GM19455 (cell line): ENCODE measurements at regions not wholly inside any gene's neighbourhood (a gene's known extent, or its start where the extent isn't known, plus 50 kb on each side); places are given as distances from the start of the nearest gene placed in this dataset.

Experiments
- ATAC-seq: cut with Tn5 transposase; IDR thresholded peaks from one replicate; pipeline ENCODE4 v1.9.1; 2021; ENCODE audit not compliant: unreplicated experiment

DNA sequence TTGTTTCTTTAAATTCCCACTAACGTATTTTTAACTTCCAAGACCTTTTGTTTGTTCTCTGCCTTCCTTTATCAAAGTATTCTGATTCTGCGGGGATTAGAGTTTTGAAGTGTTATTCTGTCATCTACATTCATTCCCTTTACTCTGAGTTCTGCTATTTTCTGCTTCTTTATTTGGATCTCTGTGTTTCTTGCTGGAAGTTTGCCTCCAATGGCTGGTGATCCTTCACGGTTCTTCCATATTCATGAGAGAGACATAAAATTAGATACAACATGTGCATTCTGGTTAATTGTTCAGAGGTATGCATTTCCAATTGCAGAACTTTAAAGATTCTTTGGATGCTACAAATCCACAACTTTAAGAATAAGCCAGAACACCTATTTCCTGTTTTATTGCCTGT is 244.7 kb upstream of the ADARB2 start:
- no peak for ATAC-seq

DNA sequence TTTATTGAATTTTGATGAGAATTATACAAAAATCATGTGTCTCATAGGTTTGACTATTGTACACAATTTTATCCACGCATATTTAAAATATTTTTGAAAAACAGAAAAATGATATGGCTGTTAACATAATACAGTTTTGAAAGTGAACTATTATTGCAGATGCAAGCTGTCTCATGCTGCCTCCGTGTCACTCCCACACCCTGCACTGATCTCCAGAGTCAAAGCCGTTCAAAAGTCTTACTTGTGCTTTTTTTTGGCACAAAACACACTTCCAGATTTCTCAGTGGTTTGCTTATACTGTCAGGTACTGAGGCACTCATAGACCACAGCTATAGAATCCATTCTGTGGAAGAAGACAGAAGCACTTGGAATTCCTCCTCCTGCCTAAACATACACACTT is 243.1 kb upstream of the ADARB2 start:
- ATAC-seq, result no peak

DNA sequence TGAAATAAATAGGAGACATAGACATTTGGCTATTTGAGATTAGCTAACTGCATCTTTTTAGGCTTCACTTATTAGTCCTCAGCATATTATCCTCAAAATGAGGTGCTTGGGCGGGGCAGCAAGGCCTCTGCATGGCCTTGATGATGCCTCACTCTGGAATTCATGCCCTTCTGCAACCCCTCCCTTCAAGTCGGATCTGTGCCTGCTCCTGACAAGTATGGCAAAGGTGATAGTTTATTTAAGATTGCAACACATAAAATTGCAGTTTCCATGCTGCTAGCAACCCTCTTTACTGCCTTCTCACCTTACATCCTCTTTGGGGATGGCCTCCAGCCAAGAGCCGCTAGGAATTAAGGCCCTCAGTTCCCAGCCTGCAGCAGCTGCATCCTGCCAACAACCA is 241.3 kb upstream of the ADARB2 start:
- no peak for ATAC-seq

- ATAC-seq, result no peak
These were observed 240.1 kb upstream of the ADARB2 start for GRCh38 chr10:1977461-1977860.

- no peak for ATAC-seq
These were observed 235.1 kb upstream of the ADARB2 start for GRCh38 chr10:1972406-1972805.

- ATAC-seq, result no peak
These were observed 231.1 kb upstream of the ADARB2 start for GRCh38 chr10:1968257-1969033.

GRCh38 chr10:1966712-1967376 is 229.5 kb upstream of the ADARB2 start:
- no peak for ATAC-seq

GRCh38 chr10:1964476-1964875 is 227.2 kb upstream of the ADARB2 start:
- no peak for ATAC-seq

DNA sequence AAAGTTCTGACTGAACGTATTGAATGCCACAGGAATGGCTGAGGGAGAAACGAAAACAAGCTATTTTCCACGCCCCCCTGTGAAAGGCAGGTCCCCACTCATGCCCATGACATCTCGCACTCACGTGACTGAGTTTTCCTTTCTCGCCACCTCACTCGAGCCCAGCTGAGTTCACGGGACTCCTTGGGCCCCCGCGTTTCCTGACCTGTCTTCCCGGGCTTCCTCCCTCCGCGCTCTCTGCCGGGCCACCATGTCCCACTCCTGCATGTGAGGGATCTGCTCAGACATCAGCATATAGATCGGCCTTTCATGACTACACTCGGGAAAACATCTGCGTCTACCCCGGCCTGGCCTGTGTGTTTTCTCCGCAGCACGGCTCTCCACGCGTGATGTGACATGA is 226.0 kb upstream of the ADARB2 start:
- ATAC-seq, result no peak

DNA sequence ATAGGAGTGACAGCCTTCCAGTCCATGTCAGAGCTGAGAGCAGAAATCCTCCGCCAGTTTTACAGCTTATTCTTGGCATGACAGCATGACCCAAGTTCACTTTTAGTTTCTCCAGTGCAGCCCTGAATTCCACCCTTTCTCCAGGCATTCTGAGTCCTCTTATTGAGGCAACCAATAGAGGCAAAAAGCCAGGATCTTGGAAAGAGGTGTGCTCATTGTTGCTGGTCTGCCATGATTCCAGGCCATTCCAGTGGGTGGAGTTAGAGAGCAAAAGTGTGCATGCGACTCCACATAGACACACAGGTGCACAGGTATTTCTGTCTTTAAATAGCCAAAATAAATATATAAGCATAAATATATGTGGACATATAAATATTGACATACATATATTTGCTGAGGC is 224.7 kb upstream of the ADARB2 start:
- ATAC-seq, result no peak

DNA sequence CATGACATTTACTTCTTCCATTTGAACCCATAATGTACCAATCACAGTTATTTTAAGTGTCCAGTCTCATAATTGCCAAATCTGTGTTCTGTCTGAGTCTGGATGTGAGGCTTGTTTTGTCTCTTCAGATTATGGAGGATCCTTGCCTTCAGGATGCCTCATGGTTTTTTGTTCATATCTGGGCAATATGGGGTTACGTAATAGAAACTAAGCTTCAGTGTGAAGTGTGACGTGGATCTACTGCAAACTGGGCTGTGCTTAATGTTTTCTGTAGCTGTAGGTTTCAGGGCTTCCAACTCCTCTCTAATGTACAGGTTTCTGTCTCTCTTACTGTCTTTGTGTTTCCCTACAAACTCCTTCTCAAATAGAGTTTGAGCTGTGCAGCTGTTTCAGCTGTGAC is 223.7 kb upstream of the ADARB2 start:
- no peak for ATAC-seq

DNA sequence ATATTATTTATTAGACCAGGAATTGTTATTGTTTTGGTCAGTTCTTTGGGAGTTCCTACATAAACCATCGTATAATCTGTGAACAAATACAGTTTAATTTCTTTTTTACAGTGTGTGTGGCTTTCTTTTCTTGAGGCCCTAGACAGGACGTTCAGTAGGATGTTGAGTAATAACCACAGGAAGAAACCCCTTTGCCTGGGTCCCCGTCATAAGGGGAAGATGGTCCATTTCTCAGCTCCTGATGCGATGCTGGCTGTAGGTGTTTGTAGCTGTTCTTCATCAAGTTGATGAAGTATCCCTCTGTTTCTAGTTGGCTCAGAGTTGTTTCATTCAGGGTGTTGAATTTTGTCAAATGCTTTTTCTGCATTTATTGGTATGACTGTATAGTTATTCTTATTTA is 219.7 kb upstream of the ADARB2 start:
- no peak for ATAC-seq

DNA sequence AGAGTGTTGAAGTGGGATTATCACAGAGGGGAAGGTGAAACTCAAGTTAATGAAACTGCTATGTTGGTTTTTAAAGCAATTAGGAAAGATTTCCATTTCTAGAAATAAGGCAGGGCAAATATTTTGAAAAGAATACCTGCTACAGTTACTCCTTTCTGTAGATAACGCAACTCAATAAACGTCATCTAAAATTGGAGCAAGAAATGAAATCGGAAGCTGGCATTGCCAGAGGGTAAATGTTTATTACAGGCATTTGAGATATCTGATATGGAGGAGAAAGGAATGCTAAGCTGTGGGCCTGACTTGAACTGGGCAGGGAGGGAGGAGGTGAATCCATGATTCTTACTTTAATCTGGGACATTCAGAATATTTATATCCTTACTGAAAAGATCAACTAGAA is 217.0 kb upstream of the ADARB2 start:
- ATAC-seq, result no peak

GRCh38 chr10:1952126-1953095 is 215.1 kb upstream of the ADARB2 start:
- ATAC-seq, result no peak

GRCh38 chr10:1950803-1951495 is 213.6 kb upstream of the ADARB2 start:
- ATAC-seq, result no peak

DNA sequence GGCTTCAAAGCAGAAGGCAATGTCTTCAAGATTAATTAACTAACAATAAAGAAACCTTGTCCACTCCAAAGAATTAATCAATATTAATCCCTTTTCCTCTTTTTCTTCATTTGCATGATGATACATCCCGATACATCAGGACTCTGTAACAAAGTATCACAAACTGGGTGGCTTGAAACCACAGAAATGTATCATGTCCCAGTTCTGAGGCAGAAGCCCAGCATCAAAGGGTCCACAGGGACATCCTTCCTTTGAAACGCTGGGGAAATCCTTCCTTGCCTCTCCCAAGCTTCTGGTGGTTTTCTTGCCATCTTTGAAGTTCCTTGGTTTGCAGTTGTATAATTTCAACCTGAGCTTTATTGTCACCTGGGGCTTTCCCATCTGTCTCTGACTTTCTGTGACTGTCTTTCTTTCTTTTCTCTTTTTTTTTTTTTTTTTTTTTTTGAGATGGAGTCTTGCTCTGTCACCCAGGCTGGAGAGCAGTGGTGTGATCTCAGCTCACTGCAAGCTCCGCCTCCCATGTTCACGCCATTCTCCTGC is 210.2 kb upstream of the ADARB2 start:
- ATAC-seq, result no peak

DNA sequence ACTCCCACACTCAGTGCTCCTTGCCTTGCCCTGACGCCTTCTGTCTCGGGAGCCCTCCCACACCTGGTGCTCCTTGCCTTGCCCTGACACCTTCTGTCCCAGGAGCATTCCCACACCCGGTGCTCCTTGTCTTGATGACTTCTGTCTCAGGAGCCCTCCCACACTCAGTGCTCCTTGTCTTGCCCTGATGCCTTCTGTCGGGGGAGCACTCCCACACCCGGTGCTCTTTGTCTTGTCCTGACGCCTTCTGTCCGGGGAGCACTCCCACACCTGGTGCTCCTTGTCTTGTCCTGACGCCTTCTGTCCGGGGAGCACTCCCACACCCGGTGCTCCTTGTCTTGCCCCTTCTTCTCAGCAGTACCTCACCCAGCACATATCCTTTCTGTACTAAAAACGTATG is 207.2 kb upstream of the ADARB2 start:
- ATAC-seq, result no peak

DNA sequence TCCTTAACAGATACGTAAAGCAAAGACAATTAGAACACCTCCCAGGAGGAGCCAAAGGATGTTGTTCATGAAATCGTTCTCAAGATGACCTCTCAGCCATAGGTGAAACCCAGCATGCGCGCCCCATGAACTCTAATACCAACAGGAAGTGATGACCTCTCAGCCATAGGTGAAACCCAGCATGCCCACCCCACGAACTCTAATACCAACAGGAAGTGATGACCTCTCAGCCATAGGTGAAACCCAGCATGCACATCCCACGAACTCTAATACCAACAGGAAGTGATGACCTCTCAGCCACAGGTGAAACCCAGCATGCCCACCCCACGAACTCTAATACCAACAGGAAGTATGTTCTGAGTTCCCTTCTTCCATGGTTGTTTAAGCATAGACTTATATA is 205.2 kb upstream of the ADARB2 start:
- no peak for ATAC-seq

GRCh38 chr10:1939016-1939415 is 201.7 kb upstream of the ADARB2 start:
- ATAC-seq, result no peak

GRCh38 chr10:1938317-1938716 is 201.0 kb upstream of the ADARB2 start:
- no peak for ATAC-seq

DNA sequence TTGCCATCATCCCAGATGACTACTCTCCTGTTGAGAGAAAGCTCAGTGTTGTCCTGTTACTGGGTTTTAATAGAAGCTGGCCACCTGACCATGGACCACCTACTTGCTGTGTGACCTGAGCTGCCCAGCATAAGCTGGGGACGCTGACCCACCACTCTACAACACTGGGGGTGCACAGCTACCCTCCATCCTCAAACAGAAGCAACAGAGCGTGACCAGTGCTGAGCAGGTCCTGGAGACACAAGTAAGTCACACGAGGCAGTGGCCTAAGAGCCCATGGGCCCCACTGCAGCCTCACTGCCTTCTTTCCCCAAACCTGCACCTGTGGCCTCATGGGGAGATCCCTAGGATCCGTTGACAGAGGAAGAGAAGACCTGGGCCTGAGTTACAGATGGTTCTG is 198.6 kb upstream of the ADARB2 start:
- ATAC-seq, result no peak
